Stomach (tissue), 8 donors: ENCODE measurements at regions not wholly inside any gene's neighbourhood (a gene's known extent, or its start where the extent isn't known, plus 50 kb on each side); places are given as distances from the start of the nearest gene placed in this dataset.
"Not testable (repeated sequence)": the region's sequence is repeated elsewhere in the genome, so short reads cannot be mapped to it uniquely, and the experiment has no call there.

ENCODE experiments used
- DNase-seq, 2 donors: peaks; one replicate each; pipeline versions ENCODE4 v3.0.0 to v3.0.0-alpha.2; 2013 to 2019
- H3K27ac ChIP-seq, 5 donors: fragments of 200-600 bp in 4 of 5; sonication (generic) in 4 of 5; one replicate each; pipeline ENCODE4 v1.5.1; 2013 to 2019; ENCODE audit warnings: mild to moderate bottlenecking in 1 of 5, moderate library complexity in 1 of 5
- H3K27me3 ChIP-seq, 3 donors: fragments of 200-600 bp; sonication (generic); one replicate each; pipeline ENCODE4 v1.5.1; 2017 to 2019; ENCODE audit warnings: mixed run types in 1 of 3
- H3K36me3 ChIP-seq, 4 donors: fragments of 200-600 bp; sonication (generic); 1 replicate in 3 of 4; 2 replicates in 1 of 4; pipeline ENCODE4 v1.5.1; 2016 to 2019
- H3K4me1 ChIP-seq, 4 donors: fragments of 200-600 bp; sonication (generic); one replicate each; pipeline ENCODE4 v1.5.1; 2016 to 2019
- H3K4me3 ChIP-seq, 4 donors: fragments of 200-600 bp; sonication (generic) in 3 of 4; one replicate each; pipeline ENCODE4 v1.5.1; 2016 to 2019; ENCODE audit warnings: mild to moderate bottlenecking in 1 of 4
- H3K9me3 ChIP-seq, 4 donors: fragments of 200-600 bp; sonication (generic); one replicate each; pipeline ENCODE4 v1.5.1; 2016 to 2019
- CTCF ChIP-seq, 7 experiments: fragments of 450-650 bp in 4 of 7; fragments of 200-600 bp in 3 of 7; sonication (generic) in 3 of 7; IDR thresholded peaks; one replicate each; pipeline ENCODE4 v1.5.1; 2016 to 2019; ENCODE audit warnings: antibody characterized with exemption in 7 of 7, control low read depth in 2 of 7, mild to moderate bottlenecking in 1 of 7
- EP300 ChIP-seq: sonication (generic); formaldehyde crosslinking; IDR thresholded peaks from one replicate; pipeline ENCODE4 v1.6.1; 2017; ENCODE audit warnings: antibody characterized with exemption
- POLR2A ChIP-seq, 4 donors: fragments of 450-650 bp; IDR thresholded peaks; one replicate each; pipeline ENCODE4 v1.6.1; 2016; ENCODE audit warnings: antibody characterized with exemption in 4 of 4, control low read depth in 2 of 4, mild to moderate bottlenecking in 1 of 4, moderate library complexity in 1 of 4
- POLR2AphosphoS5 ChIP-seq, 3 donors: sonication (generic); formaldehyde crosslinking; IDR thresholded peaks; one replicate each; pipeline ENCODE4 v1.6.1; 2016; ENCODE audit warnings: antibody characterized with exemption in 3 of 3
- WGBS, 5 donors: extraction: QIAGEN DNeasy Blood & Tissue Kit in 3 of 5; methylation state at CpG; one replicate each; pipeline versions ENCODE4 v1.1.5 to v1.1.7; 2013 to 2018; 5-methylcytosine and 5-hydroxymethylcytosine counted together
- intact Hi-C: fragments of 100-400 bp; cut with DNase I; formaldehyde crosslinking; loops from one replicate; pipeline ENCODE4 v1.15.1; 2023; ENCODE audit warnings: low total_unique reads
- donor health status: healthy with polysubstance abuse.
- donor health status: Bipolar disorder and iron deficiency.
- donor health status: healthy.

- TF ChIP-seq POLR2A (IDR thresholded peaks at IDR 0.05) = no peak
- no peak for TF ChIP-seq CTCF (IDR thresholded peaks at IDR 0.05)
- TF ChIP-seq POLR2AphosphoS5 (IDR thresholded peaks at IDR 0.05) = no peak
- no peak for TF ChIP-seq EP300
- no peak for DNase-seq
- Histone ChIP-seq H3K4me3 (no peak overlapping the region), H3K4me1 (no peaks in the 10 kb centered on the region), H3K27me3 (no peaks in the 10 kb centered on the region), H3K27ac (no peak overlapping the region), H3K36me3 (no peaks in the 10 kb centered on the region), H3K9me3 (peaks cover 0 to 21% (median 5%) of the 10 kb centered on the region in 4 donors)
- intact Hi-C loops = no loop called here
- 56 to 67% (median 58%) methylated on average over 3 of the region's 3 CpGs for WGBS, 5 donors
Measured at GRCh38 chrX:1853447-1853846, 238.6 kb downstream of the ASMT start.

- Histone ChIP-seq H3K36me3 (no peaks in the 10 kb centered on the region), H3K4me3 (no peak overlapping the region), H3K4me1 (no peaks in the 10 kb centered on the region), H3K9me3 (peaks cover 0 to 21% (median 5%) of the 10 kb centered on the region in 4 donors), H3K27me3 (no peaks in the 10 kb centered on the region), H3K27ac (no peak overlapping the region)
- DNase-seq = no peak
- intact Hi-C loops = no loop called here
- TF ChIP-seq EP300 (no peak), CTCF (IDR thresholded peaks at IDR 0.05) (no peak), POLR2AphosphoS5 (IDR thresholded peaks at IDR 0.05) (no peak), POLR2A (IDR thresholded peaks at IDR 0.05) (no peak)
- 86 to 96% (median 89%) methylated on average over 3 of the region's 3 CpGs for WGBS, 5 donors
Measured at GRCh38 chrX:1853916-1854315, 239.1 kb downstream of the ASMT start.

- H3K4me3 ChIP-seq, intact Hi-C loops, H3K4me1 ChIP-seq, H3K27me3 ChIP-seq, DNase-seq, H3K27ac ChIP-seq, H3K36me3 ChIP-seq: not testable (repeated sequence)
- peaks cover 0 to 21% (median 9%) of the 10 kb centered on the region in 4 donors for H3K9me3 ChIP-seq
- WGBS, 5 donors = 88 to 98% (median 94%) methylated on average over 10 of the region's 10 CpGs
Measured at GRCh38 chrX:1854861-1855260, 240.0 kb downstream of the ASMT start.

GRCh38 chrX:1859266-1859665, 244.4 kb downstream of the ASMT start:
- H3K4me1 ChIP-seq, H3K4me3 ChIP-seq, DNase-seq, H3K27ac ChIP-seq, intact Hi-C loops, H3K27me3 ChIP-seq, H3K36me3 ChIP-seq: not testable (repeated sequence)
- WGBS, 5 donors = 85 to 95% (median 91%) methylated on average over 5 of the region's 5 CpGs
- peaks cover 0 to 27% (median 10%) of the 10 kb centered on the region in 4 donors for H3K9me3 ChIP-seq

- DNase-seq = no peak
- 74 to 82% (median 76%) methylated on average over 18 of the region's 18 CpGs for WGBS, 5 donors
- Histone ChIP-seq H3K36me3 (no peaks in the 10 kb centered on the region), H3K4me3 (no peak overlapping the region), H3K9me3 (peaks cover 0 to 20% (median 14%) of the 10 kb centered on the region in 4 donors), H3K27ac (no peak overlapping the region), H3K4me1 (no peaks in the 10 kb centered on the region), H3K27me3 (peaks cover 0 to 8% (median 0%) of the 10 kb centered on the region in 3 donors)
- TF ChIP-seq POLR2AphosphoS5 (IDR thresholded peaks at IDR 0.05) (no peak), EP300 (no peak), CTCF (IDR thresholded peaks at IDR 0.05) (no peak), POLR2A (IDR thresholded peaks at IDR 0.05) (no peak)
- intact Hi-C loops = no loop called here
Measured at GRCh38 chrX:1860936-1861594, 246.2 kb downstream of the ASMT start.

GRCh38 chrX:1863995-1864394, 249.1 kb downstream of the ASMT start:
- H3K36me3 ChIP-seq, intact Hi-C loops, H3K27ac ChIP-seq, H3K4me3 ChIP-seq, DNase-seq, H3K27me3 ChIP-seq, H3K4me1 ChIP-seq: not testable (repeated sequence)
- H3K9me3 ChIP-seq = peaks cover 0 to 16% (median 12%) of the 10 kb centered on the region in 4 donors
- WGBS, 5 donors = 91 to 95% (median 92%) methylated on average over 2 of the region's 2 CpGs
